Type B pancreatic cell (in vitro differentiated cells): ENCODE measurements at regions not wholly inside any gene's neighbourhood (a gene's known extent, or its start where the extent isn't known, plus 50 kb on each side); places are given as distances from the start of the nearest gene placed in this dataset.

Experiments
- DNase-seq: peaks from one replicate; pipeline ENCODE4 v3.0.0; 2021; ENCODE audit warnings: mixed read lengths; ENCODE audit not compliant: unreplicated experiment; ENCODE audit errors: extremely low spot score
- H3K27ac Mint-ChIP-seq: 2 replicates; pipeline ENCODE4 v1.8.0; 2021; ENCODE audit warnings: mild to moderate bottlenecking, mixed read lengths
- H3K27me3 Mint-ChIP-seq: 2 replicates; pipeline ENCODE4 v1.8.0; 2021; ENCODE audit warnings: mixed read lengths
- H3K36me3 Mint-ChIP-seq: 2 replicates; pipeline ENCODE4 v1.8.0; 2021; ENCODE audit warnings: mixed read lengths
- H3K4me1 Mint-ChIP-seq: one replicate; pipeline ENCODE4 v1.8.0; 2021; ENCODE audit warnings: mixed read lengths; ENCODE audit not compliant: unreplicated experiment
- H3K4me3 Mint-ChIP-seq: 2 replicates; pipeline ENCODE4 v1.8.0; 2021; ENCODE audit warnings: mild to moderate bottlenecking, mixed read lengths
- H3K9me3 Mint-ChIP-seq: 2 replicates; pipeline ENCODE4 v1.8.0; 2021; ENCODE audit warnings: mixed read lengths
- CTCF ChIP-seq: fragments of 200-600 bp; sonication (generic); conservative IDR thresholded peaks from 2 replicates; pipeline ENCODE4 v1.5.0; 2021; ENCODE audit warnings: antibody characterized with exemption, mild to moderate bottlenecking

GRCh38 chr9:108803428-108804065 lies 52.2 kb downstream of the ACTL7B start:
- H3K27ac Mint-ChIP-seq, result no peak overlapping the region
- H3K9me3 Mint-ChIP-seq, result peaks cover 7% of the 10 kb centered on the region
- no peak for DNase-seq
- H3K36me3 Mint-ChIP-seq, result no peaks in the 10 kb centered on the region
- no peak for TF ChIP-seq CTCF
- no peak overlapping the region for H3K4me3 Mint-ChIP-seq
- peaks cover 15% of the 10 kb centered on the region for H3K27me3 Mint-ChIP-seq
- no peaks in the 10 kb centered on the region for H3K4me1 Mint-ChIP-seq

- no peak for DNase-seq
- Mint-ChIP-seq H3K9me3 (peaks cover 7% of the 10 kb centered on the region), H3K36me3 (no peaks in the 10 kb centered on the region), H3K27me3 (peaks cover 15% of the 10 kb centered on the region), H3K27ac (no peak overlapping the region), H3K4me1 (no peaks in the 10 kb centered on the region), H3K4me3 (no peak overlapping the region)
- no peak for TF ChIP-seq CTCF
These were observed 52.8 kb downstream of the ACTL7B start for GRCh38 chr9:108802967-108803366.

- DNase-seq, result no peak
- Mint-ChIP-seq H3K36me3 (no peaks in the 10 kb centered on the region), H3K9me3 (peaks cover 5% of the 10 kb centered on the region)
These were observed 53.8 kb downstream of the ACTL7B start for GRCh38 chr9:108801949-108802348.

GRCh38 chr9:108800632-108801099 lies 55.1 kb downstream of the ACTL7B start:
- H3K4me1 Mint-ChIP-seq, result no peaks in the 10 kb centered on the region
- TF ChIP-seq CTCF, result no peak
- peaks cover 4% of the 10 kb centered on the region for H3K27me3 Mint-ChIP-seq
- no peaks in the 10 kb centered on the region for H3K9me3 Mint-ChIP-seq
- H3K36me3 Mint-ChIP-seq, result no peaks in the 10 kb centered on the region
- H3K27ac Mint-ChIP-seq, result no peak overlapping the region
- DNase-seq, result no peak
- H3K4me3 Mint-ChIP-seq, result no peak overlapping the region

More at GRCh38 chr9:108801949-108802348, 53.8 kb downstream of the ACTL7B start:
- no peak overlapping the region for H3K4me3 Mint-ChIP-seq
- H3K4me1 Mint-ChIP-seq, result no peaks in the 10 kb centered on the region
- no peak for TF ChIP-seq CTCF
- no peak overlapping the region for H3K27ac Mint-ChIP-seq
- H3K27me3 Mint-ChIP-seq, result peaks cover 10% of the 10 kb centered on the region

- no peaks in the 10 kb centered on the region for H3K27me3 Mint-ChIP-seq
- no peak overlapping the region for H3K4me3 Mint-ChIP-seq
- no peaks in the 10 kb centered on the region for H3K4me1 Mint-ChIP-seq
- H3K9me3 Mint-ChIP-seq, result peaks cover 12% of the 10 kb centered on the region
- no peak for TF ChIP-seq CTCF
- H3K36me3 Mint-ChIP-seq, result no peaks in the 10 kb centered on the region
- no peak for DNase-seq
- no peak overlapping the region for H3K27ac Mint-ChIP-seq
These were observed 62.2 kb downstream of the ACTL7B start for GRCh38 chr9:108793573-108793972.
